GM04504 (cell line): ENCODE measurements at regions not wholly inside any gene's neighbourhood (a gene's known extent, or its start where the extent isn't known, plus 50 kb on each side); places are given as distances from the start of the nearest gene placed in this dataset.

Experiments used
- DNase-seq: peaks from one replicate; pipeline ENCODE4 v3.0.0-alpha.2; 2012; ENCODE audit warnings: low read depth

DNA sequence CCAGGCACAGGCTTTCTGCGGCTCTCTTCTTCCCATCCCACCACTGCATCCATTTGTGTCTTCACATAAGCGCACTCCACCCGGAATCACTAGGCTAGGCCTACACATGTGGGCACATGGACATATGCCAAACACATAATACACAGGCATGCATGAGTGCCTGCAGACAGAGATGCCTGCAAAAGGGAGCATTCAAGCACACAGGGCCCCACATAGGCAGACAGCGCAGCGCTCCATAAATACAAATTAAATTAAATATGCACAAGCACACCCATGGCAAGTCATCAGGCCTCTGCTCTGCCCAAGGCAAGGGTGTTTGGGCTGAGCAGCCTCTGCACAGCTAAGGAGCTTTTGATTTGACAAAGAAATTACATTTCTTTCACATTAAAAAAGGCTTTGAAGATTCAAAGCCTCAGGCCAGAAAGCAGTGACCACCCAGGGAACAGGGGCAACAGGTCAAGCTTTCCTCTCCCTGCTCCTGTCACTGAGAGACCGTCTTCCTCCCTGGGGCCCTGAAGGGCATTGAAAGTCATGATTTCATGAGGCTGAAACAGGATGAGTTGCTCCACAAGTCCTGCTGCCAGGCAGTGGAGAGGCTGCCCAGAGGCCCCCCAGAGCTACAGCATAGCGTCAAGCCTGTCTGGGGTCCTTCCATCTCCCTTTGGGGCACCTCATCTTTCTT, 134.2 kb upstream of the LRFN2 start:
- DNase-seq, result no peak

DNA sequence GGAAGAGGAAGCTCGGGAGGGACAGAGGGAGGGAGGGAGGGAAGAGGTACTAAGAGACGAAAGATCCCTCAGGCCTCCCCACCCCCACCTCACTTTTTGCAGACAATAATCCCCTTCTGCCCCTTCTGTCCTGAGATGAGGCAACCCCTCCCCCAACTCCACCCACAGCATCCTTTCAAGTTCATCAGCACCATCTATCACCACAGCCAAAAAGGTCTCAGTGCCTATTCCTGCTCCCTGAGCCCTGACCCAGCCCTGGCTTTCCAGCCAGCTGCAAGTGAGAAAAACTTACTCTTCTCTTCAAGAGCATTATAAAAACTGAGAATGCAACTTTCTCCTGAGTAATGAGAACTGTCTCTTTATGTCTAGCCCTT, 133.2 kb upstream of the LRFN2 start:
- no peak for DNase-seq

DNA sequence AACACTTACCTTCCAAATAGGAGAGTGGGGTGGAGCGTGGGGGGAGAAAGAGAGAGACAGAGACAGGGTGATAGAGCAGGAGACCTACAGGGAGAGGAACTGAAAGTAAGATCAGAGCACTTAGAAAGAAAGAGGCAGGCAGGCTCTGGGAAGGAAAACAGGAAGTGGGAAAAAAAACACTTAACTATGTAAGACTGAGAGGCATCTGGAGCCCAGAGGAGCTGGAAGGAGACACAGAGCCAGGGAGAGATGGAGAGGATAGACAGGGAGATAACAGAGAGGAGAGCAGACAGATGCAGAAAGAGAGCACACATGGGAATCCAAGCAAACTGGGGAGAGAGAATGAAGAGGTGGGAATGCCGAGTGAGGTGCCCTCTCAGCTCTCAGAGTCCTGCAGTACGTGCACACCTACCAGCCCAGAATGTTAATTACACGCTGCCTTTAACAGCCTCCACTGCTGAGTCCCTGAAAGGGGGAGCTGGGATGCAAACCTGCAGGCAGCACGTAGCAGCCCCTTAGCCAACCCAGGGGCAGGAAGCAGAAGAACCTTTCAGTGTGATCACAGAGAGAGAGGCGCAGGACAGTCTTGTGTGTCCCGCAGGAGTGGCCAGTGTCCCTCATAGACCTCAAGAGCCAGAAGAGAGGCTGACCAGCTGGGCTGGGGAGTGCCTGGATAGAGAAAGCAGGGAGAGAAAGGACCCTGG, 132.7 kb upstream of the LRFN2 start:
- peak; percentile 41 for DNase-seq

DNA sequence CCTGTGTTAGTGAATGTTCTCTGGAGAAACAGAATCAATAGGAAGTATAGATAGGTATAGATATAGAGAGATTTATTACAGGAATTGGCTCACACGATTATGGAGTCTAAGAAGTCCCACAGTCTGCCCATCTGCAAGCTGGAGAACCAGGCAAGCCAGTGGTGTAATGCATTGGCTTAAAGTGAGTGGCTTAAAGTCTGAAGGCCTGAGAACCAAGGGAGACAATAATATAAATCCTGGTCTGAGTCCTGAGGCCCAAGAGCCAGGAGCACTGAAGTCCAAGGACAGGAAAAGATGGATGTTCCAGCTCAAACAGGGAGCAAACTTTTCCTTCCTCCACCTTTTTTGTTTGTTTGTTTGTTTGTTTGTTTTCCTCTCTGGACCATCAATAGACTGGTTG, 131.2 kb upstream of the LRFN2 start:
- no peak for DNase-seq

DNA sequence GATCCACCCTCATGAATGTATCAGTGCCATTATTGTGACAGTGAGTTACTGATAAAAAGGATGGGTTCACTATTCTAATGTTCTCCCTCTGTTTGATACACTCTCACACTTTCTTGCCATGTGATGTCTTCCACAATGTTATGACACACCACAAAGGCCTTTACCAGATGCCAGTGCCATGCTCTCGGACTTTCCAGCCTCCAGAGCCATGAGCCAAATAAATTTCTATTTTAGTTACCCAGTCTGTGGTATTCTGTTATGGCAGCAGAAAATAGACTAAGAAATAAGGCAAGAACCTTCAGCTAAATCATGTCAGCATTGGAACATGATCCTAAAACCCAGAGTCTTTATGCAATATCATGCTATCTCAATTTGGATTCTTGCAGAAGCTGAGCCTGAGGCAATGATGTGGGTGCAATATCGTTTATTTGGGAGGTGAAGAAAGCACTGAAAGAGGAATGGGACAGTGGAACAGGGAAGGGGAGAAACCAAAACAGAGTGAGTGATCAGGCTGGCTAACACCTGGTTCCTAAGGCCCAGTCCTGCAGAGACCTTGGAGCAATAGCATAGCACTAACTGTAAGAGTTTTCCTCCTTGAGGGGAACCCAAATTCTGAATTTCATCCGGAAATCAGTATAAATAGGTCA, 130.4 kb upstream of the LRFN2 start:
- DNase-seq, result no peak

DNA sequence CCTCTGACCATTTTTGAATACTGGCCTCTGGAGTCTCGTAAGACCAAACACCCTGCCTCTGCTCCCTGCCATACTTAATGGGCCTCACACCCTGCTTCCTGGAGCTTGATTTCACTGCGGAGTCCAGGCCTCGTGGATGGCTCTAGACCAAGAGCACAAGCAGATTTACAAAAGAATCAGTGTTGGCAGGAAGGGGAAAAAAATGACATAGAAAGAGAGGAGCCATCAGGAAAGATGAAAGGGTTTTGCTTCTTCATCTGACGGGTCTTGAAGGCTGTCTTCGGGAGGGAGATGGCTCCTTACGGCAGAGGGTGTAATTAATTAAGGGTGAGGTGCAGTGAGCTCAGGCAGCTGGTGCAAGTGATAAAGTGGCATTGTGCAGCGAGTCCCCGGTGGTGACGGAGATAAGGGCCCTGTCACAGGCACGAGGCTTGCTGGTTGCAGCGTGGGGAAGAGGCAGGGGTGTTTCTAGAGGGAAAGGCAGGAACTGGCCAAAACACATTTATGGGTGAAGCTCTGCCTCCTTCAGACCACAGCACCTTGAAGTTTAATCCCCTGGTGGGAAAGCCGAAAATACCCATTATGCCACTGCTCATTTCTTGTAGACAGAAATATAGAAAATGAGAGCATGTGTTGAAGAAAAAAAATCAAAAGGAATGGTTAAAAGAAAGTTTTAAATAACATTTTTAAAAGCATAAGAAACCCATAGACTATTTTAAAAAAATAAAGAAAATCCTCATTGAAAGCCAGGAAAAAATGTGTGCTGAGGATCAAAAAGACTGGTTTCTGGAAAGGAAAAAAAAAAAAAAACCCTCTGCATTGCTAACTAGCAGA, 128.6 kb upstream of the LRFN2 start:
- DNase-seq, result no peak

DNA sequence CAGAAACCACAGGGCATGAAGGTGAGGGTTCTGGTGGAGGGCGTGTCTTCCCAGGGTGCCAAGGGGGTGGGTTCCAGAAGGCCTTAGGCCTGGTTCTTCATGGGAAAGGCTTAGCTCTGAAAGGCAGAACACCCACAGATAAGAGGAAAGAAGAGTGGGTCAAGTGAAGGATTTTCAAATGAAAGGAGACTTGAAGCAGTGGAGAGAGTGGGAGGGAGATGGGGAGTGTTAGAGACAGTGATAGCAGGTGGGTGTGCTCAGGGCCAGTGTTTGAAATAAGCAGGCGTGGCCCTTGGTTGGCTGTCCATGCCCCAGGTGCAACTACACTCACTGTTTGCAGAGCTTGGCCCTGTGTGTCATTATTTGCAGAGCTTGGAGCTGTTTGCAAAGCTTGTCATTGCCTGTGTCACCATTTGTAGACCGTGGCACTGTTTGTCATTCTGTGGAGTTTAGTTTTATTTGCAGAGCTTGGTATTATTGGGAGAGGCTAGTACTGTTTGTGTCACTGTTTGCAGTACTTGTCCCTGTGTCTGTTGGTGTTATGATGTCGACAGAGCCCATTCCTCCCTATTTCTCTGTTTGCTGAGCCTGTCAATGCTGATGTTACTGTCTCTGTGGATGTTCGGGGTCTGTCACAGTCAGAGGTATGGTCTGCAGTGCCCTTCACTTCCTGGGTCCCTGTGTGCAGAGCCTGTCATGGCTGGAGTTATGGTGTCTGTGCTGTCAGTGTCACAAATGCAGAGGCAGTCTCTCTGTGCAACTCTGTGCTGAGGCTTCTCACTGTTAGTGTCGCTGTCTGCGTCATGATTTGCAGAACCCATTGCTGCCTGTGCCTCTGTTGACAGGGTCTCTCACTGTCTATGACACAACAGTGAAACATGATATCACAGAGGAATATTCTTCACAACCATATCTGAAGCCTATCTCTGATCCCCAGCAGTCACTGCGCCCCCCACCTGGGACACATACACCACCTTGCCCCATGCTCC, 127.7 kb upstream of the LRFN2 start:
- no peak for DNase-seq

DNA sequence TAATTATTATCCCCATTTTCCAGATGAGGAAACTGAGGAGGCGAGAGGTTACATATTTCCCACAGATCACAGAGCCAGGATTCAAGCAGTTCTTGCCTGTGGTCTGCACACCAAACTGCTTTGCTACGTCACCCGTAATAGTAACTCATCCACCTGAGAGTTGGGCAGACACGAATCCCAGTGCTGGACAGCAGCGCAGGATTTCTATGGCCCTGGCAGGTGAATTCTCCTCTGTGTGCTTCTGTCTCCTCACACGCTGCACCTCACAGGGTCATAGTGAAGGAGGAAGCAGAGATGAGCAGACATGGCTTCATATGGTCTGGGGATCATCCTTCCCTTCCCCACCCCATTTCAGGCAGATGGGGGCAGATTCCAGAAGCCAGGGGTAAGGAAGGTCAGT, 127.0 kb upstream of the LRFN2 start:
- DNase-seq, result no peak

DNA sequence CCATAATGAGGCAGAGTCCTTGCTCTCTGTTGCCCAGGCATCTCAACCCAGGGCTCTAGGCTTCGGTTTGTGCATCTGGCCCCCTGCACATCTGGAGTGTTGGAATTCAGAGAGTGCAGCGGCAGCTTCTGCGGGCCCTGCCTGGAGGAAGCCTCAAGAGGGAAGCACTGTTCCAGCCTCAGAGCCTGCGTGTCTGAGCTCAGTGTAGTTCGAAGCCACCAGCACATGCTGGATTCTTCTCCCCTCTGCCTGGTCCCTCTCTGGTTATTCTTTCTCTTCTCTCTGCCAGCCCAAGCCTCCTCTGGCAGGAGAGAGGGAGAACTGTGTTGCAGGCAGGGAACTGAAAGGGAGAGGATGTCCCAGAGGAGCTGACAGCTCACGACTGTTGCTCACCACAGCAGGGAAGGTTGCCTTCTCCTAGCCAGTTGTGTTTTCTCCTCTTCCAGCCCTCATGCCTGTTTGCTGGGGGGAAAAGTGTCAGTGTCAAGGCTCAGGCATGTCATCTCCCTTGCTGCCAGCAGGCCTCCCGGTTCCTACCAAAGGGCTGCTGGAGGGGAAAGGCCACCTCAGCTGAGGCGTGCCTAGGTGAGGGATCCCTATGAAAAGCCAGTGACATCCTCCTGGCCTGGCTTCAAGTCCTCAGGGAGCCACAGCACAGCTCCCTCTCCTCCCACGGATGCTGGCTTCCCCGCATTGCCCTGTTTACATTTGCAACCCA, 126.0 kb upstream of the LRFN2 start:
- no peak for DNase-seq

DNA sequence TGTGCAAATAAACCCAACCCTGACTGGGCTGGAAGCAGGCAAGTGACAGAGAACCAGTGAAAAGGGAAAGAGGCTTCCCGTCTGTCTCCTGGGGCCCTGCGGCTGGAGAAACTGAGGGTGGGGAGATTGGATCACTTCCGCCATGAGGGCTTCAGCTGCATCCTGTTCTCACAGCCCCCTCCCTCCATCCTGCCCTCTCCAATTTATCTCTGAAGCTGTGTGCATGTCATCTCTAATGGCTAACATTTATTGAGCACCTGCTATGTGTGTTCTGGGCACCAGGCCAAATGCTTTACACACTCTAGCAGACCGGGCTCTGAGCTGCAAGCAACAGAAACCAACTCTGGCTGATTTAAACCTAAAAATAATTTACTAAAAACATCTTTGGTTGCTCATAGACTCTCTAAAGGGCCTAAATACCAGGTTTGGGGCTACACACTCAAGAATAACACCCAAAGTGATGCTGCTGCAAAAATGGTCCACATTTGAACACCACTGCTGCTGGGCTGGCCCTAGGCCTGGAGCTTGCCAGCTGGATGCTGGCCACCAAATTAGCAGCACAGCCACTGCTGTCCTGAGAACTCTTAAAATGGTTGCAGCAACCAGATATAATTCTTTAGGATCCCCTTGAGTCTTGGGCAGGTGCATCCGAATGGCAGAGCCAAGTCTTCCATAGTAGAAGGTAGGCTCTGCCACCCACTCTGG, 123.6 kb upstream of the LRFN2 start:
- no peak for DNase-seq

DNA sequence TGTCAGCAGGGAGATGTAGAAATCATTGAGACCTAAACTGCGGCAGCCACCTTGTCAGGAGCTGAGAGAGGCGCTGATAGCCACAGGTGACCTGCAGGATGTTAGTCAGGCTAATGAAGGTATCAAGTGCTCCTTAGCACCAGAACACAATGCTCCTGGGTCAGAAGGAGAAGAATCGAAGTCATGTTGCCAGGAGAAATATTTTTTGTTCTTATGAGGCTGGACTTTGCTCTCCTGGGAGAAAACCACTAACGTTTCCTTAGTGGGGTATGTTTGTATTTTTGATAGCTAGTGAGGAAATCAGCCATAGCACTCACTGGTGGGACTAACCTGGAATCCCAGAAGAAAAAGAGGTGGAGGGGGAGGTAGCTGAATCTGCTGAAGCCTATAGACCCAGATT, 120.9 kb upstream of the LRFN2 start:
- no peak for DNase-seq

DNA sequence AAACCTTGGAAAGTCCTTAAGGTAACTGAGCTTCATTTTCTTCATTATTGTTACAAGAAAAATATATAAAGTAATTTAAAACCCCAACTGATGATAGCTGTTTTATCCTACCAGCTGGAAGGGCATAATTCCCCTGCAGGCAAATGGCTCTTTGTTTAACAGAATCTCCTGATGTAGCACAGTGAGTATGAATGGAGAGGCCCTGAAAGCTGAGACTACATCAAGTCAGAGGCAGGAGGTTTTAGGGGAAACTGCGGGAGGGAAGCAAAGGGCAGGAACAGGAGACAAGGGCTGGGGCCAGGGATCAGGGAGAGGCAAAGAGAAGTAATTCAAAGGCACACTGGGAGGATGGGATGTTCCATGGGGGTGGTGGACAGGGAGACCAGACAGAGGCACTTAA, 119.0 kb upstream of the LRFN2 start:
- DNase-seq, result no peak

DNA sequence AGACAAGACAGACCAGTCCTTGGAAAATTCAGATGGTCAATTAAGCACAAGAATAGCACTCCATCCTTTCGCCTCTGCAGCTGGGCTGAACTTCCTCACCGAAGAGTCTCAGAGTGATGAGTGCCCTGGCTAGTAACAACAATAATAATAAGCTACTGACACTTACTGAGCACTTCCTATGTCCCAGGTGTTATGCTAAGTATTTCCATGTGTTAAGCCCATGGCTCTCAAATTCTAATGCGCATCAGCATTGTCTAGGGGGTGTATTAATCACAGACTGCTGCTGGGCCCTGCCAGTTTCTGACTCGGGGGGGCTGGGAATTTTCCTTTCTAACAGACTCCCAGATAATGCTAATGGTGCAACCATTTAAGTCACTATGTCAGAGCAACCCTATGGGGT, 118.2 kb upstream of the LRFN2 start:
- no peak for DNase-seq

DNA sequence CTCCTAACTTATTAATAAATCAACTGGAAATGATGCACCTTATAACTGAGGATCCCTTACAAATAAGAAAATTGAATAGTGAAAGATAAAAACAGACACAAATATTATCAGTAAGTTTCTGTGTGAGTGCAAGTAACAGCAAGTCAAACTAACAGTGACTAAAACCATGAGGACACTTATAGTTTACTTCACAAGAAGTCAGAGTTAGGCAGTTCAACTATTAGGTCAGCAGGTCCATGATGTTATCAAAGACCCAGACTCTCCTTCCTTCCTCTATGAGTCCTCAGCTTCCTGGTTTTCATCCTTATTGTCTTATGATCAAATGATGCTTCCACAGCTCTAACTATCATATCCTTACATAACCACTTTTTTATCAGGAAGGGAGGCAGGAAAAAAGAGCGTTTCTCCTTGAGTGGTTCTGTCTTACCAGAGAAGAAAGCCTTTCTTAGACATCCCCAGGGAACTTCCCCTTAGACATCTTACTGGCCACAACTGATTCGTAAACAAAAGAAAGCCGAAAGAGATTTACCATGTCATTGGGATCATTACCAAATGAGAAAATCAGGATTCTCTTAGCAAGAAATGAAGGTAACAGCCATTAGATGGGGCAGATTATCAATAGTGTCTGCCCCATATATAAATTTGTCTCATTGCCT, 114.3 kb upstream of the LRFN2 start:
- no peak for DNase-seq

DNA sequence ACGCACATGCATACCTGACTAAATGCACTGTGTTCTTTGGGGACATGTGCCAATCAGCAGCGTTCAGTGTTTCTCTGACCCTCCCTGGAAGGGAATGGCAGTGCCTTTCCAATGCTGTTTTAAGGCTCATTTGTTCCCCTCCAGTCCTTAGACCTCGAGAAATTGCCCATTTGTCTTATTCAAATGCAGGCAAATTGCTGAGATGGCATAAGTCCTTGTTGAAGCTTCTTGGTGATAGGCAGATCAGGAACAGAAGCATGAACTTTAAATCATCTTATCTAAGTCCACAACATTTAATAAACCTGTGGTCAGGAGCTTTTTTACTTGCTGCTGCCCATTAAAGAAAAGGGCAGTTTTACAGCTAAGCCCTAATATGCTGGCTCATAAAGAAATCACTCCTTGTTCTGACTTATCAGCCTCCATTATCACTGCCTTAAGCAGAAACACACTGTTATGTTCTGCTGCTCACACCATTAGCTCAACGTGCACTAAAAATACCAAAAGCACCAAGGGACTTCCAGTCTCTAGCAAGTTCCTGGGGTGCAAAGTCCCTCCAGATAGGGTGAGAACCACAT, 112.9 kb upstream of the LRFN2 start:
- no peak for DNase-seq

DNA sequence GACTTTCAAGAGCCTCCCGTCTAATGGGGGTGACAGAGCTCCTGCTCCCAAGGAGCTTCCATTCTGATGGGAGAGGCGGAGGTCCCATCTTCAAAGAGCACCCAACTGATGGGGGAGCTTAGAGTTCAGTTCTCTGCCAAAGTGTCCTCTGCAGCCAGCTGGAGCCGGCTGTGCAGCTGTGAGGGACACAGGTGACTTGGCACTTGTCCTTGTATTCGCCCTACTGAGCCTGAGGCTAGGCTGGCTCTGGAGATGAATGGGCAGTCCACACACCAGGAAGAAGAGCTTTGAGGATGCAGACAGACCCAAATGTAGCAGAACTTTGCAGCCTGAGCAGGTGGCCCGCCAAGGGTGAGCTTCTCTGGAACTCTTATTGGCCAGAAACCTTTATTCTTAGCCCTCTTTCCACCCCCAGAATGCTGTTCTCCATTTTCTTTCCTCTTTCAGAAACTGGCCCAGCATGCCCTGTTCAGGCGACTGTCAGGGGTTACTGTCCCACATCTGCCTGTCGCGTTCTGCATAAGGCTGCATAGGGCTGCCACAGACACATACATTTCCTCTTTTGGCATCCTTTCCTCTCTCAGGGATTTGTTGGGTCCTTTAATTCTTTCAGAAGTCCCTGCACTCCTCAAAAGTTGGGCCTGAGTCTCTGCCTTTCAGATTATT, 108.7 kb upstream of the LRFN2 start:
- DNase-seq, result no peak

DNA sequence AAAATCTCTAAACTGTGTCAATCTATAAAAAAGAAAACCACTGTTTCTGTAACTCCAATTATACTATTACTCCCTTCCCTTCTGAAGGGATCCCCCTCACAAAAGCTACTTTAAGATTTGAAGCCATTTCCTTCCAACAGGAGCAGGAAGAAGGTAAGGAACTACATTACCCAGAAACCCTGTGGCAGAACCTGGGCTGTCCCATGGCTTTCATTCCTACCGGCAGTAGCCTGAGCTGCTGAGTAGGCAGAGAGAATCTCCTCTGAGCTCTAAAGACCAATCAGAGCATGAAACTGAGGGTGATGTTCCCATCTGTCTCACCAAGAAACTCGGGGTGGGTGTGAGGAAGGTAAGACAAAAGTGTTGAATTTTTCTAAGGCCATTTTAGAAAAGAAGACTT, 108.0 kb upstream of the LRFN2 start:
- DNase-seq, result no peak

DNA sequence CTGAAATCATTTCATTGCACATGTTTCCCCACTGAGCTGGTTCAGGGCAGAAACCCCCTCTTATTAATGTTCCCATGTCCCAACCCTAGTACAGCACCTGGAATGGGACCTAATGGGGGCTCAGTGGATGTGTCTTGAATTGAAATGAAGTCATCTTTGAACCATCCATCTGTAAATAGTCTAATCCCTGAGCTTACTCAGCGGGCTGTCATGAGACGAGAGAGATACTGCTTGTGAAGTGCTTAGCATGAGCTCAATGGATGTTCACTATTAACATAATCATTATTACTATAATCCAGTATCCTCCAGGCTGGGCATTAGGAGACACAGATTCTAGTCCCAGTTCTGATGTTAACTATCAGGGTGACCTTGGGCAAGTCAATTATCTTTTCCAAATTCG, 106.6 kb upstream of the LRFN2 start:
- DNase-seq, result no peak

DNA sequence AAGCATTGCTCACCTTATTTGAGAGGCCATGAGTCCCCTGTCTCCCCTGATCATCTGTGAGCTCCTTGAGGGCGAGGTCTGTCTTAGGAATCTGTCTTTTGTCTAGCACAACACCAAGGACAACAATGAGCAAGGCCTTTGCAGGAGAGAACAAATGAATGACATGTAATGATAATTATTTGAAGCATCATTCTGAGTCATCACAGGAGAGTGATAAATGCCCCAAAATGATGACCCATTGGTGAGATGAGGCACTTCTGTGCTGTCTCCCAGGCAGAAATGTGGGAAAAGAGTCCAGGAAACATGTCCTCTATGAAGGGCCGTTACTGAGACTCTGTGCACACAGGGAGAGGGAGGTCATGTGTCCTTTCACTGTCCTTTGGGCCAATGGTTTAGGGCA, 105.2 kb upstream of the LRFN2 start:
- no peak for DNase-seq
